ENCODE measurements at regions not wholly inside any gene's neighbourhood (a gene's known extent, or its start where the extent isn't known, plus 50 kb on each side); places are given as distances from the start of the nearest gene placed in this dataset.

- TF ChIP-seq CEBPG (CRISPR knock-in tag; IDR thresholded peaks at IDR 0.05) (no peak), CEBPG (tag; conservative IDR thresholded peaks at IDR 0.05 in 1 of 2, IDR thresholded peaks at IDR 0.05 in 1 of 2) (peak in 1 of 2 experiments; percentile 58; a peak in 1 of 4 replicates), SP1 (CRISPR knock-in tag; IDR thresholded peaks at IDR 0.05) (no peak), SRSF3 (IDR thresholded peaks at IDR 0.05; ENCODE audit: insufficient read depth, low read length) (no peak), RBM14 (IDR thresholded peaks at IDR 0.05; ENCODE audit: borderline replicate concordance, insufficient read depth, low read depth, low read length) (no peak)
Measured at GRCh38 chr2:184072470-184072869, 525.9 kb upstream of the ZNF804A start (continued).

GRCh38 chr2:184078496-184078895 lies 519.8 kb upstream of the ZNF804A start:
- Histone ChIP-seq H2AFZ (ENCODE audit: low read depth, low read length) (no peak overlapping the region), H3K79me2 (ENCODE audit: control insufficient read depth, insufficient read depth, low read length) (no peaks in the 10 kb centered on the region), H3K27ac (ENCODE audit: extremely low read depth, low read depth, low read length) (no peak overlapping the region), H4K20me1 (replicated peaks; ENCODE audit: control insufficient read depth, insufficient read depth, low read length) (no peaks in the 10 kb centered on the region), H3K4me3 (no peak overlapping the region), H3K36me3 (ENCODE audit: control insufficient read depth, insufficient read depth, low read length) (no peaks in the 10 kb centered on the region), H3K9me3 (replicated peaks; ENCODE audit: control insufficient read depth, insufficient read depth, low read depth, low read length) (no peaks in the 10 kb centered on the region), H3K9ac (ENCODE audit: insufficient read depth in 1 of 2, low read depth in 2 of 2, low read length in 2 of 2) (no peak overlapping the region), H3K4me1 (replicated peaks in 1 of 2; ENCODE audit: control insufficient read depth in 2 of 2, insufficient read depth in 2 of 2, low read length in 2 of 2) (no peaks in the 10 kb centered on the region), H3K4me2 (ENCODE audit: insufficient read depth, low read length) (no peak overlapping the region), H3K27me3 (ENCODE audit: control insufficient read depth in 2 of 2, insufficient read depth in 2 of 2, low read length in 2 of 2) (no peaks in the 10 kb centered on the region), H3K9me1 (ENCODE audit: control insufficient read depth, insufficient read depth, low read length) (no peaks in the 10 kb centered on the region)
- in situ Hi-C loops (cut with MboI), result no loop called here
- no peak for FAIRE-seq
- no peak for ATAC-seq
- BruUV-seq (replicated peaks), result no TSS peak
- 0% methylated on average over 2 of the region's 2 CpGs for WGBS (ENCODE audit: insufficient coverage, low coverage, missing lambda C conversion rate)
- ChIA-PET POLR2A (no interaction called here), CTCF (ENCODE audit: low intra/inter-chr PET ratio) (no interaction called here)
- intact Hi-C loops (cut with micrococcal nuclease), result no loop called here
- no peak for TF ChIP-seq ZNF586 (CRISPR knock-in tag; conservative IDR thresholded peaks at IDR 0.05)
- no peak for TF ChIP-seq NCOA6 (IDR thresholded peaks at IDR 0.05)
- TF ChIP-seq ZNF121 (CRISPR knock-in tag; conservative IDR thresholded peaks at IDR 0.05), result no peak
- TF ChIP-seq TCF15 (CRISPR knock-in tag; IDR thresholded peaks at IDR 0.05), result no peak
- no peak for DNase-seq (ENCODE audit: extremely low read depth in 1 of 4, low spot score in 3 of 4)
